ENCODE measurements at regions not wholly inside any gene's neighbourhood (a gene's known extent, or its start where the extent isn't known, plus 50 kb on each side); places are given as distances from the start of the nearest gene placed in this dataset.
"Not testable (repeated sequence)": the region's sequence is repeated elsewhere in the genome, so short reads cannot be mapped to it uniquely, and the experiment has no call there.

GRCh38 chr5:8828596-8829322, 717.1 kb downstream of the SEMA5A start:
- no peak for DNase-seq

DNA sequence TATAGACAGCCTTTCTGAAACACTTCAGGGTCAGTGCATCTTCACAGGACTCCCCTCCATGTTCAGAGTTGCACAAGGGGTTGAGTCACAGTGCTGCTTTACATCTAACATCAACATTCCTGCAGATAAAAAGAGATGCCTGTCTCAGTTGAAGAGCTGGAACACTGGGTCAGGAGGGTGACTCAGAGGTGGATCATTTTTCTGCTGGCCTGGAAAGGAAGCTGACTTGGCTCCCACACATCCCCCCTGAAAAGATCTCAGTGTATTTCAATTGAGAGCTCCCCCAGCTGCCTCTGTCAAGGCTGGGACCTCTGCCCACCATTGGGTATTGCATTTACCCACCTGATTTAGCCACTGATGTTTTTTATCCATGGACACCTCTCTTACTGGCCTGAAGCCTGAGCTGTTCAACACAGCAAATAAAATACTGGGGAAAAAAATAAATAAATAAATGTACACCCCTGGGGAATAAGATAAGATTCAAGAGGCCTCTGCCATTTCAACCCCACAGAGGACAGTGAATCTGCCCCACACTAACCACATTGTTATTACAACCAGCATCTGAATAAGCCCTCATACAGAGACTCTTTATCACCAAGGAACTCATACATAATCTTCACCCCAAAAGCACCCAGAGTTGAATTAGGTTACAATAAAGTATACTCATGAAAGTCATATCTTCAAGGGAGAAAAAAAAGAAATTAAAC, 716.4 kb downstream of the SEMA5A start:
- DNase-seq = no peak

DNA sequence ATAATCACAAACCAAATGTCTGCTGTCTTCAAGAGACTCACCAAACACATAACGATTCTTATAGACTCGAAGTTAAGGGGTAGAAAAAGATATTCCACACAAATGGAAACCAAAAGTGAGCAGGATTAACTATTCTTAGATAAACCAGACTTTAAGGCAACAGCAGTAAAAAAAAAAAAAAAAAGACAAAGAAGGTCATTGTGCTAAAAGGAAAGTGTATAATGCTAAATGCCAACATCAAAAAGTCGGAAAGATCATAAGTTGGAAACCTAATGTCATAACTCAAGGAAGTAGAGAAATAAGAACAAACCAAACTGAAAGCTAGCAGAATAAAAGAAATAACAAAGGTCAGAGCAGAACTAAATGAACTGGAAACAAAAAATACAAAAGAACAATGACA, 714.6 kb downstream of the SEMA5A start:
- DNase-seq = no peak

DNA sequence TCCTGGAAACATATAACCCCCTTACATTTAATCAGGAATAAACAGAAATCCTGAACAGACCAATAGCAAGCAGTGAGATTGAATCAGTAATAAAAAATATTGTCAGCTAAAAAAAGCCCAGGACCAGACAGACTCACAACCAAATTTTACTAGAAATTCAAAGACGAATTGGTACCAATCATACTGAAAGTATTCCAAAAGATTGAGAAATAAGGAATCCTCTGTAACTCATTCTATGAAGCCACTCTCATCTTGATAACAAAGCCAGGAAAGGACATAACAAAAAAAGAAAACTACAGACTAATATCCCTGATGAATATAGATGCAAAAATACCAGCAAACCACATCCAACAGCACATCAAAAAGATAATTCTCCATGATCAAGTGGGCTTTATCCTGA, 714.0 kb downstream of the SEMA5A start:
- no peak for DNase-seq

DNA sequence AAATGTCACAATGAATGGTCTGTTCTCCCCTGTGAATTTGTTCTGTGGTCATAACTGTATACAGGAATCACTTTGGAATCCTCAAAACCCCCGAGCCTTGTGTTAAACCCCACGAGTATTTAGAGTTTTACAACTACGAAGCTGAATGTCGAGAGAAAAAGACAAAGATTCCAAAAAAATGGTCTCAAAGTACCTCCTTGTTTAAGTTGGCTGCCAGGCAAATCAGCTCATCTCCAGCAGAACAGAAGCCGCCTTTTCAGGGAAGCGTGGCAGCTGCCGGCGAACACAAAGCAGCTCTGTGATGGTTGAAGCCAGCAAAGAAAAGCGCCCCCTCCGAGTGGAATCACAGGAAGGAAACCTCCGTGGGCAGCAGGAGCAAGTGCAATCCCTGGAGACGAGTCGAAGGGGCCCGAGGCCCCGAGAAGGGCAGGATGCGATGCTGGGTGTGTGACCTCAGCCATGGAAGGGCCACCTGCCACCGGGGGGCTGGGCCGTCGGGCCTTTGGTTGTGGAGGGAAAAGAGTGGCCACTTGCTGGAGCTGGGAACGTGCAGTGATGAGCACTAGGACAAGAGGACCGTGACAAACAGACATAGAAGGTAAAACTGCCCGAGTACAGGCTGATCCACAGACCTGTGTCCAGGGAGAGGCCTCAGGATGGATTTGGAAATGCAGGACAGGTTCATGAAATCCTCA, 706.4 kb downstream of the SEMA5A start:
- no peak for DNase-seq

GRCh38 chr5:8840237-8840636, 705.6 kb downstream of the SEMA5A start:
- DNase-seq = no peak

DNA sequence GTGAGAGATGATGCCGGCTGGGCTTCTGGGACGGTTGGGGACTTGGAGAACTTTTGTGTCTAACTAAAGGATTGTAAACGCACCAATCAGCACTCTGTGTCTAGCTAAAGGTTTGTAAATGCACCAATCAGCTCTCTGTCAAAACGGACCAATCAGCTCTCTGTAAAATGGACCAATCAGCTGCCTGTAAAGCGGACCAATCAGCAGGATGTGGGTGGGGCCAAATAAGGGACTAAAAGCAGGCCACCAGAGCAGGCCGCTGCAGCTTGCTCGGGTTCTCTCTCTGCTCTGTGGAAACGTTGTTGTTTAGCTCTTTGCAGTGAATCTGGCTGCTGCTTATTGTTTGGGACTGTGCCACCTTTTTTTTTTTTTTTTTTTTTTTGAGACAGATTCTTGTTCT, 705.1 kb downstream of the SEMA5A start:
- DNase-seq = not testable (repeated sequence)

GRCh38 chr5:8842971-8843551, 702.8 kb downstream of the SEMA5A start:
- no peak for DNase-seq

GRCh38 chr5:8843771-8844170, 702.1 kb downstream of the SEMA5A start:
- DNase-seq = no peak

GRCh38 chr5:8844206-8844605, 701.7 kb downstream of the SEMA5A start:
- no peak for DNase-seq

DNA sequence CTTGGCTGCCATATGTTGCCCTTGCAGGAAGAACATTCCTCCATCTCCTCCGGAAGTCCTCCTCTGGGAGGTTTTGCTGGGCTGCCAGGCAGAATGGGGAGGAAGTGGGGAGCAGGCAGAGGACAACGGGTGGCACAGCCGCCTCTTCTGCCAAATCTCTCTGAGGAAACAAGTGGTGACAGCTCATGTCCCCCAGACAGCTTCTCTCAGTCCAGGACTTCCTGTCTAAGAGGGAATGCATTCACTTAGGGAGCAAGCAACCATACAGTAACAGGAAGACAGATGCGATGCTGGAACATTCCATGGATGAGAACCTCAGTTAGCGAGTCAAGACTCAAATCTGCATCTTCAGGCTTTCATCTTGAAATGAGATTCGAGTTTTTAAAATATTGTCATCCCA, 701.0 kb downstream of the SEMA5A start:
- no peak for DNase-seq

DNA sequence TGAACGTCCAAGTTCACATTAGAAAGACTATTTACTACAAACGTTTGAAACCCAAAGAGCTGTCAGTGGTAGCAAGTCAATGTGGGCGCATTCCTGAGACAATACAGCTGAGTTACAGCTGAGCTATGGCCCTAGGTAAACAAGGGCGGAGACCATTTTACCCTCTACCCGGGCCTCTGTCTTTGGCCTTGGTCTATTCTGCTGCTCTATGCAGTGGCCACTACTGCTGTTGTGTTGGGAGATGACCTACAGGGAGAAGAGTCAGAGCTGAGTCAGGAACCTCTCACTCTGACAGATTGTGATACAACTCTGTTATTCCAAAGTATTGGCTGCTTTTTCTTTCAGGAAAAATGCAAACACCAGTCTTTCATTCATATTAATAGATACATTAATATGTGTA, 700.6 kb downstream of the SEMA5A start:
- no peak for DNase-seq

DNA sequence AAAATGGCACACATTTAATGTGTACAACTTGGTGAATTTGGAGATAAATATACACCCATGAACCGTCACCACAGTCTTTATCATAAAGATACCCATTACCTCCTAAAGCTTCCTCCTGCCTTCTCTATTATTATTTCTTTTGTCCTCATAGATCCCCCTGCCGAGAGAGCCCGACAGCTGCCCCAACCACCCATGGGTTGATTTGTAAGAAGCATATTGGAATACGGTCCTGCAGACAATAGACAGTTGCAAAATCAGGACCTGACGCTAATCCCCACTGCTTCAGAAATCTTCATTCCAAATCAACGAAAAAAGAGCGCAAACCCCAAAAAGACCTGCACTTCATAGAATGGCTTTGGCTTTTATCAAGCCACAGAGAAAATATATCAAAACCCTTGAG, 697.5 kb downstream of the SEMA5A start:
- DNase-seq = no peak

GRCh38 chr5:8848997-8849594, 696.8 kb downstream of the SEMA5A start:
- DNase-seq = no peak

- no peak for DNase-seq
These were observed 694.8 kb downstream of the SEMA5A start for GRCh38 chr5:8851101-8851500.

DNA sequence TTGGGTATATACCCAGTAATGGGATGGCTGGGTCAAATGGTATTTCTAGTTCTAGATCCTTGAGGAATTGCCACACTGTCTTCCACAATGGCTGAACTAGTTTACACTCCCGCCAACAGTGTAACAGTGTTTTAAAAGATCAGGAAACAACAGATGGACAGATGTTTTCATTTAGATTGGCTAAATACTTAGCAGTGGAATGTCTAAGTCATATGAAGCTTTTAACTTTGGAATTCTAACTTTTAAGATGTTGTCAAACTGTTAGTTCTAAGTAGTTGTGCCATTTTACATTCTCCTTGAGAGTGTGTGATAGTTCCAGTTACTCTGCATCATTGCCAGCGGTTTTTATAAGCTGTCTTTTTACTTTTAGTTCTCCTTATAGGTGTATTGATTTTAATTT, 688.8 kb downstream of the SEMA5A start:
- DNase-seq = no peak

- no peak for DNase-seq
These were observed 684.1 kb downstream of the SEMA5A start for GRCh38 chr5:8861764-8862163.

GRCh38 chr5:8864053-8864452, 681.8 kb downstream of the SEMA5A start:
- DNase-seq = no peak

DNA sequence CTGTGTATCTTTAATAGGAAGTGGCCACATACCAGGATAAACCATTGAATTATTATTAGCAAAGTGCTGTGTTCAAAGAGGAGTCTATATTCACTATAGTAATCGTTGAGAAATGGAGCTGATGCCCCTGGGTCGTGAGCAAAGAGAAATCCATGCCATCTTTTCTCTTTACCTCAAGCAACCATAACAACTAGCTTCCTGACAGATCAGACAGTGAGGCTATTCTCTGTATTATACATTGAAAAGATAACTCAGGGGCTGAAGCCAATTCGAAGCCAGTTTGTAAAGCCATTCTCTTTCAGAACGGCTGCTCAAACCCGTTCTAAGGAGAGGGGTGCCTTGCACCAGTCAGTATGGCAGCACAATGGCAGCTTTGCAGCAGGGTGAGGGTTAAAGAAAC, 680.6 kb downstream of the SEMA5A start:
- no peak for DNase-seq

- no peak for DNase-seq
These were observed 680.0 kb downstream of the SEMA5A start for GRCh38 chr5:8865686-8866374.

GRCh38 chr5:8868283-8868682, 677.6 kb downstream of the SEMA5A start:
- DNase-seq = no peak

DNA sequence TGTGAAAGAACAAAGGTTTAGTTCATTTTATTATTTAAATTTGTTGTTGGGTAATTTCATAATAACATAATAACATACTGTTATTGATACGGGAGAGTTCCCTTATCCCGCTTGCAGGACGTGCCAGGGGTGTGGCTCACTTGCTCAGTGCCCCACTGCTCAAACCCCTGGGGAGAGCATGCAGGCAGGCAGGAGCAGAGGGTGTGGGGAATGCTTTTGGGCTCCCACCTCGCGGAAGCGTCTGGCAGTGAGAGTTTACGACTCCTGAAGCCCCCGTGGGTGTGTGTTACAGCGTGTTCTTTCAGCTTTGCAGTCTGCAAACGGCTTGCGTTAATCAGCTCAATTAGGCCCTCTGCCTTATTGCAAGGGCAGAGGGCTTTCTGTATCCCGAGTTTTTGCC, 675.9 kb downstream of the SEMA5A start:
- no peak for DNase-seq

Data from activated CD4-positive, alpha-beta T cell treated with anti-CD3 and anti-CD28 coated beads, Interleukin-2, amount 50 U/mL, for 1 hour (primary cell).